PFSK-1 (cell line): ENCODE measurements at regions not wholly inside any gene's neighbourhood (a gene's known extent, or its start where the extent isn't known, plus 50 kb on each side); places are given as distances from the start of the nearest gene placed in this dataset.

Experiments
- POLR2AphosphoS5 ChIP-seq: IDR thresholded peaks from 2 replicates; pipeline ENCODE4 v1.6.1; 2012; ENCODE audit warnings: low read depth, mild to moderate bottlenecking, control low read depth, low read length, moderate library complexity
- REST ChIP-seq, 2 experiments: IDR thresholded peaks; 2 replicates each; pipeline versions ENCODE4 v1.6.1 to v1.8.0; 2011 to 2012; ENCODE audit warnings: low read depth in 2 of 2, low read length in 2 of 2, control low read depth in 1 of 2, inconsistent platforms in 1 of 2, mild to moderate bottlenecking in 1 of 2, moderate library complexity in 1 of 2; ENCODE audit not compliant: insufficient read depth in 1 of 2
- TAF1 ChIP-seq: IDR thresholded peaks from 2 replicates; pipeline ENCODE4 v1.6.1; 2012; ENCODE audit warnings: low read length, control low read depth, borderline replicate concordance; ENCODE audit not compliant: insufficient read depth

GRCh38 chr5:173835661-173836060 is 52.5 kb upstream of the CPEB4 start:
- TF ChIP-seq POLR2AphosphoS5 (no peak), TAF1 (no peak), REST (IDR thresholded peaks at IDR 0.05; ENCODE audit: insufficient read depth in 1 of 2, low read depth in 2 of 2, low read length in 2 of 2) (no peak)
